Liver (tissue), 8 donors: ENCODE measurements at regions not wholly inside any gene's neighbourhood (a gene's known extent, or its start where the extent isn't known, plus 50 kb on each side); places are given as distances from the start of the nearest gene placed in this dataset.

ENCODE experiments used
- DNase-seq: peaks from one replicate; pipeline ENCODE4 v3.0.0-alpha.2; 2017; ENCODE audit warnings: low spot score
- H3K27ac ChIP-seq, 2 donors: one replicate each; pipeline ENCODE4 v1.7.0; 2013; ENCODE audit warnings: inconsistent platforms in 2 of 2, low read length in 2 of 2, control low read depth in 1 of 2, low read depth in 1 of 2, mild to moderate bottlenecking in 1 of 2
- H3K27me3 ChIP-seq, 4 donors: one replicate each; pipeline versions ENCODE4 v1.6.1 to v1.7.0; 2013; ENCODE audit warnings: low read length in 3 of 4, inconsistent platforms in 1 of 4, mild to moderate bottlenecking in 1 of 4, moderate library complexity in 1 of 4; ENCODE audit not compliant: control insufficient read depth in 4 of 4, insufficient read depth in 4 of 4
- H3K36me3 ChIP-seq, 4 donors: one replicate each; pipeline versions ENCODE4 v1.6.1 to v1.7.0; 2013; ENCODE audit warnings: low read length in 3 of 4, mild to moderate bottlenecking in 3 of 4, low read depth in 1 of 4, moderate library complexity in 1 of 4; ENCODE audit not compliant: control insufficient read depth in 4 of 4, insufficient read depth in 3 of 4
- H3K4me1 ChIP-seq, 4 donors: one replicate each; pipeline versions ENCODE4 v1.6.1 to v1.7.0; 2013; ENCODE audit warnings: low read length in 3 of 4, mild to moderate bottlenecking in 3 of 4, moderate library complexity in 1 of 4; ENCODE audit not compliant: control insufficient read depth in 4 of 4, insufficient read depth in 4 of 4
- H3K4me3 ChIP-seq, 3 donors: one replicate each; pipeline versions ENCODE4 v1.6.1 to v1.7.0; 2013; ENCODE audit warnings: low read length in 3 of 3, control low read depth in 1 of 3, low read depth in 1 of 3, mild to moderate bottlenecking in 1 of 3
- H3K9ac ChIP-seq, 2 donors: one replicate each; pipeline ENCODE4 v1.7.0; 2013; ENCODE audit warnings: low read length in 2 of 2, mild to moderate bottlenecking in 2 of 2, moderate library complexity in 2 of 2, control low read depth in 1 of 2, low read depth in 1 of 2
- H3K9me3 ChIP-seq, 4 donors: one replicate each; pipeline versions ENCODE4 v1.6.1 to v1.7.0; 2013; ENCODE audit warnings: low read length in 3 of 4; ENCODE audit not compliant: control insufficient read depth in 4 of 4
- ATF3 ChIP-seq: IDR thresholded peaks from 2 replicates; pipeline ENCODE4 v1.6.1; 2016; ENCODE audit warnings: antibody characterized with exemption
- CTCF ChIP-seq: fragments of 150-350 bp; IDR thresholded peaks from 2 replicates; pipeline ENCODE4 v1.5.1; 2017; ENCODE audit warnings: improper control_type of control experiment, low read depth, low read length; ENCODE audit not compliant: missing input control
- FOXA1 ChIP-seq: IDR thresholded peaks from 2 replicates; pipeline ENCODE4 v1.6.1; 2016; ENCODE audit warnings: antibody characterized with exemption
- FOXA2 ChIP-seq: IDR thresholded peaks from 2 replicates; pipeline ENCODE4 v1.6.1; 2016; ENCODE audit warnings: antibody characterized with exemption
- GABPA ChIP-seq, 2 donors: IDR thresholded peaks in 1 of 2; conservative IDR thresholded peaks in 1 of 2; 2 replicates each; pipeline ENCODE4 v1.6.1; 2016; ENCODE audit warnings: antibody characterized with exemption in 2 of 2, mild to moderate bottlenecking in 1 of 2, moderate library complexity in 1 of 2
- HNF4A ChIP-seq, 2 donors: conservative IDR thresholded peaks; 2 replicates each; pipeline ENCODE4 v1.6.1; 2016; ENCODE audit warnings: antibody characterized with exemption in 2 of 2, mild to moderate bottlenecking in 2 of 2
- HNF4G ChIP-seq: IDR thresholded peaks from 2 replicates; pipeline ENCODE4 v1.6.1; 2016; ENCODE audit warnings: antibody characterized with exemption
- JUND ChIP-seq, 2 donors: IDR thresholded peaks; 2 replicates each; pipeline ENCODE4 v1.6.1; 2016; ENCODE audit warnings: antibody characterized with exemption in 2 of 2
- MAX ChIP-seq: IDR thresholded peaks from 2 replicates; pipeline ENCODE4 v1.6.1; 2016; ENCODE audit warnings: antibody characterized with exemption
- NR2F2 ChIP-seq: IDR thresholded peaks from 2 replicates; pipeline ENCODE4 v1.6.1; 2016; ENCODE audit warnings: antibody characterized with exemption
- REST ChIP-seq: IDR thresholded peaks from 2 replicates; pipeline ENCODE4 v1.6.1; 2016; ENCODE audit warnings: antibody characterized with exemption, mild to moderate bottlenecking
- RXRA ChIP-seq, 2 donors: IDR thresholded peaks; 2 replicates each; pipeline ENCODE4 v1.6.1; 2017 to 2018; ENCODE audit warnings: antibody characterized with exemption in 2 of 2, mild to moderate bottlenecking in 1 of 2
- SP1 ChIP-seq: IDR thresholded peaks from 2 replicates; pipeline ENCODE4 v1.6.1; 2018; ENCODE audit warnings: antibody characterized with exemption, mild to moderate bottlenecking
- TAF1 ChIP-seq: conservative IDR thresholded peaks from 2 replicates; pipeline ENCODE4 v1.6.1; 2016; ENCODE audit warnings: antibody characterized with exemption, mild to moderate bottlenecking
- YY1 ChIP-seq: IDR thresholded peaks from 2 replicates; pipeline ENCODE4 v1.6.1; 2016; ENCODE audit warnings: antibody characterized with exemption, mild to moderate bottlenecking
- ZBTB33 ChIP-seq: IDR thresholded peaks from 2 replicates; pipeline ENCODE4 v1.6.1; 2016; ENCODE audit warnings: antibody characterized with exemption
- WGBS: extraction: QIAGEN DNeasy Blood & Tissue Kit; methylation state at CpG from one replicate; pipeline ENCODE4 v1.1.7; 2013; 5-methylcytosine and 5-hydroxymethylcytosine counted together
- donor health status: healthy.
- donor health status: healthy.
- donor health status: healthy.
- donor health status: healthy.
- donor health status: healthy.

- H3K36me3 ChIP-seq: no peaks in the 10 kb centered on the region
- no peak for DNase-seq
- 82% methylated on average over 5 of the region's 5 CpGs for WGBS
Measured at GRCh38 chr5:103424453-103425205, 138.0 kb downstream of the NUDT12 start.

GRCh38 chr5:103424026-103424425, 138.6 kb downstream of the NUDT12 start:
- Histone ChIP-seq H3K4me1 (no peaks in the 10 kb centered on the region), H3K9ac (no peak overlapping the region), H3K27ac (no peak overlapping the region), H3K36me3 (no peaks in the 10 kb centered on the region), H3K27me3 (no peaks in the 10 kb centered on the region), H3K4me3 (no peak overlapping the region), H3K9me3 (no peaks in the 10 kb centered on the region)
- WGBS: 41% methylated on average over 2 of the region's 2 CpGs
- DNase-seq: no peak
- no peak for TF ChIP-seq CTCF
- TF ChIP-seq YY1: no peak
- no peak for TF ChIP-seq TAF1
- no peak for TF ChIP-seq GABPA (IDR thresholded peaks at IDR 0.05 in 1 of 2, conservative IDR thresholded peaks at IDR 0.05 in 1 of 2)
- no peak for TF ChIP-seq REST
- no peak for TF ChIP-seq MAX
- TF ChIP-seq HNF4G: no peak
- TF ChIP-seq RXRA (IDR thresholded peaks at IDR 0.05): no peak
- no peak for TF ChIP-seq FOXA2
- no peak for TF ChIP-seq JUND (IDR thresholded peaks at IDR 0.05)
- no peak for TF ChIP-seq FOXA1
- TF ChIP-seq NR2F2: no peak
- no peak for TF ChIP-seq ZBTB33
- TF ChIP-seq HNF4A (conservative IDR thresholded peaks at IDR 0.05): no peak
- TF ChIP-seq SP1: no peak

More at GRCh38 chr5:103424453-103425205, 138.0 kb downstream of the NUDT12 start:
- Histone ChIP-seq H3K4me3 (no peak overlapping the region), H3K27ac (no peak overlapping the region), H3K4me1 (no peaks in the 10 kb centered on the region), H3K27me3 (no peaks in the 10 kb centered on the region), H3K9me3 (no peaks in the 10 kb centered on the region), H3K9ac (no peak overlapping the region)
- TF ChIP-seq GABPA (IDR thresholded peaks at IDR 0.05 in 1 of 2, conservative IDR thresholded peaks at IDR 0.05 in 1 of 2): no peak
- TF ChIP-seq ATF3: no peak
- TF ChIP-seq JUND (IDR thresholded peaks at IDR 0.05): no peak
- no peak for TF ChIP-seq YY1
- no peak for TF ChIP-seq FOXA1
- no peak for TF ChIP-seq CTCF
